Epithelial cell of proximal tubule (primary cell): ENCODE measurements at regions not wholly inside any gene's neighbourhood (a gene's known extent, or its start where the extent isn't known, plus 50 kb on each side); places are given as distances from the start of the nearest gene placed in this dataset.

Experiments used
- DNase-seq: peaks from one replicate; pipeline ENCODE4 v3.0.0-alpha.2; 2011; ENCODE audit warnings: low read depth
- H3K4me3 ChIP-seq: 2 replicates; pipeline ENCODE4 v1.5.1; 2011; ENCODE audit warnings: low read depth, mild to moderate bottlenecking, low read length
- CTCF ChIP-seq: conservative IDR thresholded peaks from 2 replicates; pipeline ENCODE4 v1.5.1; 2012; ENCODE audit warnings: low read depth, mild to moderate bottlenecking, low read length

GRCh38 chr16:80040814-80041213, 440.3 kb upstream of the MAF start:
- TF ChIP-seq CTCF: no peak
- no peak overlapping the region for H3K4me3 ChIP-seq
- no peak for DNase-seq

- no peak overlapping the region for H3K4me3 ChIP-seq
- DNase-seq: no peak
- TF ChIP-seq CTCF: no peak
Observed at GRCh38 chr16:80040413-80040812, 439.9 kb upstream of the MAF start.

- DNase-seq: no peak
- H3K4me3 ChIP-seq: no peak overlapping the region
- no peak for TF ChIP-seq CTCF
Observed at GRCh38 chr16:80039777-80040176, 439.2 kb upstream of the MAF start.

- DNase-seq: no peak
- no peak for TF ChIP-seq CTCF
- no peak overlapping the region for H3K4me3 ChIP-seq
Observed at GRCh38 chr16:80038566-80038965, 438.0 kb upstream of the MAF start.

- TF ChIP-seq CTCF: no peak
- no peak for DNase-seq
- no peak overlapping the region for H3K4me3 ChIP-seq
Observed at GRCh38 chr16:80034948-80035663, 434.6 kb upstream of the MAF start.

- TF ChIP-seq CTCF: no peak
- H3K4me3 ChIP-seq: no peak overlapping the region
- no peak for DNase-seq
Observed at GRCh38 chr16:80034469-80034826, 433.9 kb upstream of the MAF start.

GRCh38 chr16:80033783-80034468, 433.4 kb upstream of the MAF start:
- no peak for DNase-seq
- no peak for TF ChIP-seq CTCF

More at GRCh38 chr16:80033783-80034468, 433.4 kb upstream of the MAF start:
- no peak overlapping the region for H3K4me3 ChIP-seq
